ENCODE measurements at regions not wholly inside any gene's neighbourhood (a gene's known extent, or its start where the extent isn't known, plus 50 kb on each side); places are given as distances from the start of the nearest gene placed in this dataset.

DNA sequence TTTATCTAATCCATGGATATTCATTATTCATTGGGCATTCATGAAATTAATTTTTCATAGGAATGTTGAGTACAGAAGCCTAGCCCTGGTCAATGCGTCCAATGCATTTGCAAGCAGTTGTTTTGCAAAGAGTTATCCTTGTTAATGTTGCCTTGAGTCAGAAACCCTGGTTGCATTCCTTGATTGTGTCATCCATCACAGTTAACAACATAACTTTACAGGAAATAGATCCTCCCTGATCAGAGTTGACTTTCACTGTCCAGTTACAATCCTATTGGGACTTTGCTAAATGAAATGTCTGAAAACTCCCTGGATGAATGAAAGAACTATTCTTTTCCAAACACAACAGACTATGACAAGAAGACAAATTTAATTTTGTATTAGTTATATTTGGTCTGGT is 924.3 kb upstream of the SLIT2 start:
- H3K4me1 ChIP-seq: no peaks in the 10 kb centered on the region
- no peak overlapping the region for H3K27ac ChIP-seq
- DNase-seq (no peak), ATAC-seq (ENCODE audit: low FRiP score in 2 of 2) (peak in 1 of 2 donors; percentile 38)
- H3K4me3 ChIP-seq: no peak overlapping the region
- H3K36me3 ChIP-seq: no peaks in the 10 kb centered on the region
- H3K27me3 ChIP-seq: no peaks in the 10 kb centered on the region
- no peaks in the 10 kb centered on the region for H3K9me3 ChIP-seq
- TF ChIP-seq POLR2A (IDR thresholded peaks at IDR 0.05) (no peak), EP300 (IDR thresholded peaks at IDR 0.05) (no peak), POLR2AphosphoS5 (IDR thresholded peaks at IDR 0.05) (no peak)
- TF ChIP-seq, protein P1, sequence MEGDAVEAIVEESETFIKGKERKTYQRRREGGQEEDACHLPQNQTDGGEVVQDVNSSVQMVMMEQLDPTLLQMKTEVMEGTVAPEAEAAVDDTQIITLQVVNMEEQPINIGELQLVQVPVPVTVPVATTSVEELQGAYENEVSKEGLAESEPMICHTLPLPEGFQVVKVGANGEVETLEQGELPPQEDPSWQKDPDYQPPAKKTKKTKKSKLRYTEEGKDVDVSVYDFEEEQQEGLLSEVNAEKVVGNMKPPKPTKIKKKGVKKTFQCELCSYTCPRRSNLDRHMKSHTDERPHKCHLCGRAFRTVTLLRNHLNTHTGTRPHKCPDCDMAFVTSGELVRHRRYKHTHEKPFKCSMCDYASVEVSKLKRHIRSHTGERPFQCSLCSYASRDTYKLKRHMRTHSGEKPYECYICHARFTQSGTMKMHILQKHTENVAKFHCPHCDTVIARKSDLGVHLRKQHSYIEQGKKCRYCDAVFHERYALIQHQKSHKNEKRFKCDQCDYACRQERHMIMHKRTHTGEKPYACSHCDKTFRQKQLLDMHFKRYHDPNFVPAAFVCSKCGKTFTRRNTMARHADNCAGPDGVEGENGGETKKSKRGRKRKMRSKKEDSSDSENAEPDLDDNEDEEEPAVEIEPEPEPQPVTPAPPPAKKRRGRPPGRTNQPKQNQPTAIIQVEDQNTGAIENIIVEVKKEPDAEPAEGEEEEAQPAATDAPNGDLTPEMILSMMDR (IDR thresholded peaks at IDR 0.05): no peak
- 83 to 84% methylated on average over 1 of the region's 1 CpG for WGBS, 2 donors

DNA sequence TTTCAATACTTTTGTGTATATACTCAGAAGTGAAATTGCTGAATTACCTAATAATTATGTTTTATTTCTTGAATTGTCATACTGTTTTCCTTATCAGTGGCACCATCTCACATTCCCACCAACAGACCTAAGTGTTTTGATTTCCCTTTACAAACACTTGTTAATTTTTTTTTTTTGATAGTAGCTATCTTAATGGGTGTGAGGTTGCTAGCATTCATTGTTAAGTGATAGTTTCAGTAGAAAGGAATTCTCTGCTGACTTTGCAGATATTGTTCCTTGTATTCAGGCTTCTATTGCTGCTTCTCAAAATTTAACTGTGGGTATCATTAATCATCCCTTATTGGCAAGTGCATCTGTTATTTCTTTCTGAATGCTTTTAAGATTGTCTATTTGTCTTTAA is 927.5 kb upstream of the SLIT2 start:
- no peak for ATAC-seq (ENCODE audit: low FRiP score in 2 of 2)
- TF ChIP-seq POLR2AphosphoS5 (IDR thresholded peaks at IDR 0.05): no peak
- TF ChIP-seq EP300 (IDR thresholded peaks at IDR 0.05): no peak
- TF ChIP-seq, protein P1 (IDR thresholded peaks at IDR 0.05): no peak
- TF ChIP-seq POLR2A (IDR thresholded peaks at IDR 0.05): no peak
- H3K4me3 ChIP-seq: no peak overlapping the region

DNA sequence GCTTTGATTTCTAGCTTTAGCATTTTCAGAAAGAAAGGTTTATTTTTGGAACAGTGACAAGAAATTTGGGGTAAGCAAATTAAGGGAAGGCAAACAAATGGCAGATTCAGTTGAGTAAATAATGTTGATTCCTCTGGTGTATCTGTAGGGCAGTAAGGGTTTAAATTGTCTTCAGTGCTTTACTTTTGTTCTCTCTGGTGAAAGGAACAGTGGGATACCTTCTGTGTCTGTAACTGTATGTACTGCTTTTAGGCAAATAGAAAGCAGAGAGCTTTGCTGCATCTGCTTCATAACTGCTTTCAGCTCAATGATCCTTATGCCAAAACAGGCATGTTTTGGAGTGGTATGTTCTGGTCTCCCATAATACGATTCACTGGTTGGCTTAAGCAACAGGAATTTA is 932.1 kb upstream of the SLIT2 start:
- H3K9me3 ChIP-seq: no peaks in the 10 kb centered on the region
- H3K4me1 ChIP-seq: no peaks in the 10 kb centered on the region
- TF ChIP-seq EP300 (IDR thresholded peaks at IDR 0.05) (no peak), POLR2AphosphoS5 (IDR thresholded peaks at IDR 0.05) (no peak), POLR2A (IDR thresholded peaks at IDR 0.05) (no peak)
- TF ChIP-seq, protein P1 (IDR thresholded peaks at IDR 0.05): no peak
- H3K4me3 ChIP-seq: no peak overlapping the region
- no peak for ATAC-seq (ENCODE audit: low FRiP score in 2 of 2)
- WGBS, 2 donors: 56% methylated on average over 1 of the region's 1 CpG
- no peaks in the 10 kb centered on the region for H3K27me3 ChIP-seq
- H3K27ac ChIP-seq: no peak overlapping the region
- no peaks in the 10 kb centered on the region for H3K36me3 ChIP-seq
- no peak for DNase-seq

More for the DNA sequence above, 927.5 kb upstream of the SLIT2 start:
- DNase-seq: no peak
- Histone ChIP-seq H3K27ac (no peak overlapping the region), H3K9me3 (no peaks in the 10 kb centered on the region), H3K4me1 (no peaks in the 10 kb centered on the region), H3K27me3 (no peaks in the 10 kb centered on the region), H3K36me3 (no peaks in the 10 kb centered on the region)

DNA sequence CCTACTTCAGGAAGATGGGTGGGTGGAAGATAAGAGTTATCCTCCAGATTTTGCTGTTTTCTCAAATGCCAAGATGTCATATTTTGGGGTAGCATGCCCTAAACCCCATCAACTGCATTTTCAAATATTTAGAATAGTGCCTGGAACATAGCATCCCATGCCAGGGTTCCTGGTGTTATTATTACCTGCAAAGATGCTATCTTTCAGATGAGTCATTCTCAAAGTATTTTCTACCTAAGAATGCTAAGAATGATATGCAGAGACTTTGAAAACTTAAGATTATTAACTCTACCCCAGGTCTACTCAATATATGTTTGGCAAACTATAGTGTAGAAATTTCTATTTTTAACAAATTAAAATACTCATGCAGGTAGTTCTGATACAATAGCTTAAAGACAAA is 934.3 kb upstream of the SLIT2 start:
- H3K27me3 ChIP-seq: no peaks in the 10 kb centered on the region
- H3K9me3 ChIP-seq: no peaks in the 10 kb centered on the region
- TF ChIP-seq POLR2A (IDR thresholded peaks at IDR 0.05) (no peak), POLR2AphosphoS5 (IDR thresholded peaks at IDR 0.05) (no peak), EP300 (IDR thresholded peaks at IDR 0.05) (no peak)
- TF ChIP-seq, protein P1 (IDR thresholded peaks at IDR 0.05): no peak
- no peak overlapping the region for H3K4me3 ChIP-seq
- DNase-seq (no peak), ATAC-seq (ENCODE audit: low FRiP score in 2 of 2) (no peak)
- no peaks in the 10 kb centered on the region for H3K36me3 ChIP-seq
- no peak overlapping the region for H3K27ac ChIP-seq
- no peaks in the 10 kb centered on the region for H3K4me1 ChIP-seq

DNA sequence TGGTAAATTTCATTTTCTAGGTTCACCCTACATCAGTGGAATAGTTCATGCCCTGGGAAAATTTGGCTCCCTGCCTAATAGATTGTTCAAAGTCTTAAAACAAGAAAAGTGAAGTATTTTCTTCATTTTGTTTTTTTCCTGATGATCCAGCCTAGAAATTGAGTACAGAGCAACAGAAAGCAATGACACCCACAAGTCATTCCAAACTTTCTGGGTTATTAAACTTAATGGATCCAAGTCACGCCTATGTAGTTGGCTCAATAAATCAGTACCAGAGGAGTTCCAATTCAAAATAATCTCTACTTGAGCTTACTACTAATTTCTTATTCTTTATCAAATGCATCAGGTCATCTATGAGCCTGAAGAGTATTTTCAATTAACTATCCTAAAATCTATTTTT is 937.6 kb upstream of the SLIT2 start:
- TF ChIP-seq, protein P1 (IDR thresholded peaks at IDR 0.05): no peak
- TF ChIP-seq POLR2A (IDR thresholded peaks at IDR 0.05) (no peak), EP300 (IDR thresholded peaks at IDR 0.05) (no peak), POLR2AphosphoS5 (IDR thresholded peaks at IDR 0.05) (no peak)
- WGBS, 2 donors: 63 to 81% methylated on average over 1 of the region's 1 CpG

More for the DNA sequence above, 937.6 kb upstream of the SLIT2 start:
- Histone ChIP-seq H3K27ac (no peak overlapping the region), H3K4me1 (no peaks in the 10 kb centered on the region), H3K27me3 (no peaks in the 10 kb centered on the region), H3K4me3 (no peak overlapping the region), H3K36me3 (no peaks in the 10 kb centered on the region), H3K9me3 (no peaks in the 10 kb centered on the region)
- no peak for ATAC-seq (ENCODE audit: low FRiP score in 2 of 2)
- DNase-seq: no peak
